IMR-90 (cell line): ENCODE measurements at regions not wholly inside any gene's neighbourhood (a gene's known extent, or its start where the extent isn't known, plus 50 kb on each side); places are given as distances from the start of the nearest gene placed in this dataset.

Source experiments
- ATAC-seq: fragments of 200-7000 bp; cut with Tn5 transposase; 2 replicates; pipeline ENCODE4 v1.9.1; 2020; ENCODE audit warnings: low read depth, mild to moderate bottlenecking, moderate library complexity
- BruUV-seq: library from RNA; stranded (reverse); fragments of 400-500 nt; replicated peaks from 2 replicates; lab custom pipeline; 2021; lab: Mats Ljungman, UMichigan
- CTCF ChIA-PET: fragments of 300-600 bp; formaldehyde crosslinking; extraction: SDS; loops from one replicate; lab custom pipeline; 2021; ENCODE audit warnings: antibody characterized with exemption; lab: Yijun Ruan, JAX
- POLR2A ChIA-PET: fragments of 300-600 bp; sonication (Branson Sonifier 250); formaldehyde crosslinking; loops from one replicate; lab custom pipeline; 2022; ENCODE audit warnings: antibody characterized with exemption; ENCODE audit not compliant: unreplicated experiment; lab: Charles Lee
- DNase-seq: peaks from one replicate; pipeline ENCODE4 v3.0.0; 2013
- H2AFZ ChIP-seq: replicated peaks from 2 replicates; pipeline ENCODE3; 2013; ENCODE audit warnings: low read length, mild to moderate bottlenecking; ENCODE audit not compliant: poor library complexity
- H2AK5ac ChIP-seq: 2 replicates; pipeline ENCODE4 v1.6.1; 2013; ENCODE audit warnings: low read depth, low read length, inconsistent platforms
- H2AK9ac ChIP-seq: replicated peaks from 2 replicates; pipeline ENCODE3; 2013; ENCODE audit warnings: mild to moderate bottlenecking, low read depth, low read length, moderate library complexity; ENCODE audit not compliant: poor library complexity
- H2BK120ac ChIP-seq: 2 replicates; pipeline ENCODE4 v1.6.1; 2013; ENCODE audit warnings: low read depth, low read length, inconsistent platforms
- H2BK15ac ChIP-seq: 3 replicates; pipeline ENCODE4 v1.6.1; 2013; ENCODE audit warnings: low read depth, low read length, inconsistent platforms
- H2BK20ac ChIP-seq: 2 replicates; pipeline ENCODE4 v1.6.1; 2013; ENCODE audit warnings: low read depth, mild to moderate bottlenecking, inconsistent platforms, low read length, moderate library complexity
- H2BK5ac ChIP-seq: 2 replicates; pipeline ENCODE4 v1.6.1; 2013; ENCODE audit warnings: mild to moderate bottlenecking, low read depth, low read length, inconsistent platforms; ENCODE audit not compliant: poor library complexity, severe bottlenecking
- H3K14ac ChIP-seq: replicated peaks from 2 replicates; pipeline ENCODE4 v1.6.1; 2013; ENCODE audit warnings: low read depth, low read length, inconsistent platforms
- H3K18ac ChIP-seq: 2 replicates; pipeline ENCODE4 v1.6.1; 2013; ENCODE audit warnings: low read depth, low read length, control low read depth
- H3K23ac ChIP-seq: 2 replicates; pipeline ENCODE4 v1.6.1; 2013; ENCODE audit warnings: low read depth, low read length, inconsistent platforms
- H3K27ac ChIP-seq: 2 replicates; pipeline ENCODE4 v1.5.1; 2013; ENCODE audit warnings: mild to moderate bottlenecking, control low read depth, low read length; ENCODE audit not compliant: insufficient read depth
- H3K27me3 ChIP-seq: 2 replicates; pipeline ENCODE4 v1.6.1; 2013; ENCODE audit warnings: low read length; ENCODE audit not compliant: control insufficient read depth, insufficient read depth
- H3K36me3 ChIP-seq: 2 replicates; pipeline ENCODE4 v1.6.1; 2013; ENCODE audit warnings: low read length, mixed read lengths; ENCODE audit not compliant: control insufficient read depth, insufficient read depth
- H3K4ac ChIP-seq: 2 replicates; pipeline ENCODE4 v1.6.1; 2013; ENCODE audit warnings: low read depth, low read length, inconsistent platforms
- H3K4me1 ChIP-seq: 2 replicates; pipeline ENCODE4 v1.6.1; 2013; ENCODE audit warnings: low read length, mixed read lengths; ENCODE audit not compliant: control insufficient read depth, insufficient read depth
- H3K4me2 ChIP-seq: 2 replicates; pipeline ENCODE4 v1.6.1; 2013; ENCODE audit warnings: low read depth, mild to moderate bottlenecking, control low read depth, low read length, moderate library complexity
- H3K4me3 ChIP-seq: 2 replicates; pipeline ENCODE4 v1.5.1; 2013; ENCODE audit warnings: low read depth, mild to moderate bottlenecking, control low read depth, low read length, moderate library complexity; ENCODE audit not compliant: insufficient read depth
- H3K56ac ChIP-seq: 2 replicates; pipeline ENCODE4 v1.6.1; 2013; ENCODE audit warnings: low read length, inconsistent platforms; ENCODE audit not compliant: insufficient read depth; ENCODE audit errors: extremely low read depth
- H3K79me1 ChIP-seq, 2 experiments: 2 replicates each; pipeline ENCODE4 v1.6.1; 2013; ENCODE audit warnings: low read length in 2 of 2, inconsistent platforms in 1 of 2, low read depth in 1 of 2
- H3K9ac ChIP-seq: 2 replicates; pipeline ENCODE4 v1.6.1; 2013; ENCODE audit warnings: low read depth, low read length, control low read depth
- H3K9me1 ChIP-seq: 2 replicates; pipeline ENCODE4 v1.6.1; 2013; ENCODE audit warnings: low read length, inconsistent platforms; ENCODE audit not compliant: insufficient read depth
- H3K9me3 ChIP-seq: 2 replicates; pipeline ENCODE4 v1.6.1; 2013; ENCODE audit warnings: low read length; ENCODE audit not compliant: control insufficient read depth, insufficient read depth
- H4K20me1 ChIP-seq: 2 replicates; pipeline ENCODE4 v1.6.1; 2013; ENCODE audit warnings: low read length, inconsistent platforms; ENCODE audit not compliant: insufficient read depth
- H4K5ac ChIP-seq: 2 replicates; pipeline ENCODE4 v1.6.1; 2013; ENCODE audit warnings: mild to moderate bottlenecking, low read depth, low read length, control low read depth
- H4K8ac ChIP-seq, 2 experiments: 2 replicates each; pipeline ENCODE4 v1.6.1; 2013; ENCODE audit warnings: low read depth in 2 of 2, low read length in 2 of 2, control low read depth in 1 of 2, inconsistent platforms in 1 of 2
- H4K91ac ChIP-seq: 2 replicates; pipeline ENCODE4 v1.6.1; 2013; ENCODE audit warnings: low read depth, low read length, inconsistent platforms; ENCODE audit not compliant: insufficient read depth
- BHLHE40 ChIP-seq: fragments of 150-350 bp; IDR thresholded peaks from 2 replicates; pipeline ENCODE4 v1.6.1; 2016; ENCODE audit warnings: mild to moderate bottlenecking, low read depth, low read length
- CEBPB ChIP-seq: IDR thresholded peaks from 2 replicates; pipeline ENCODE4 v1.6.1; 2012; ENCODE audit warnings: low read depth, low read length, improper control_type of control experiment
- CHD1 ChIP-seq: IDR thresholded peaks from 2 replicates; pipeline ENCODE4 v1.6.1; 2012; ENCODE audit warnings: low read depth, low read length, improper control_type of control experiment
- CTCF ChIP-seq: conservative IDR thresholded peaks from 2 replicates; pipeline ENCODE4 v1.5.1; 2012; ENCODE audit warnings: mild to moderate bottlenecking, low read depth, low read length, improper control_type of control experiment
- FOS ChIP-seq: fragments of 150-350 bp; IDR thresholded peaks from 2 replicates; pipeline ENCODE4 v1.6.1; 2016; ENCODE audit warnings: low read depth, low read length
- MAFK ChIP-seq: IDR thresholded peaks from 2 replicates; pipeline ENCODE4 v1.6.1; 2012; ENCODE audit warnings: low read depth, low read length, improper control_type of control experiment
- MAZ ChIP-seq: IDR thresholded peaks from 2 replicates; pipeline ENCODE4 v1.6.1; 2012; ENCODE audit warnings: low read depth, mild to moderate bottlenecking, low read length, improper control_type of control experiment, moderate library complexity, borderline replicate concordance
- MXI1 ChIP-seq: IDR thresholded peaks from 2 replicates; pipeline ENCODE4 v1.6.1; 2012; ENCODE audit warnings: low read depth, mild to moderate bottlenecking, low read length, moderate library complexity, borderline replicate concordance
- NFE2L2 ChIP-seq: fragments of 150-350 bp; IDR thresholded peaks from 2 replicates; pipeline ENCODE4 v1.6.1; 2016; ENCODE audit warnings: low read depth, mild to moderate bottlenecking, low read length
- POLR2A ChIP-seq: IDR thresholded peaks from 2 replicates; pipeline ENCODE4 v1.6.1; 2012; ENCODE audit warnings: mild to moderate bottlenecking, low read depth, low read length
- RAD21 ChIP-seq: IDR thresholded peaks from 2 replicates; pipeline ENCODE4 v1.6.1; 2012; ENCODE audit warnings: low read length, improper control_type of control experiment
- RCOR1 ChIP-seq: IDR thresholded peaks from 2 replicates; pipeline ENCODE4 v1.6.1; 2012; ENCODE audit warnings: mild to moderate bottlenecking, low read length, improper control_type of control experiment; ENCODE audit not compliant: insufficient replicate concordance
- RFX5 ChIP-seq: IDR thresholded peaks from 2 replicates; pipeline ENCODE4 v1.8.0; 2012; ENCODE audit warnings: low read depth, mild to moderate bottlenecking, low read length, moderate library complexity
- SMC3 ChIP-seq: fragments of 150-350 bp; IDR thresholded peaks from 2 replicates; pipeline ENCODE4 v1.6.1; 2016; ENCODE audit warnings: low read depth, mild to moderate bottlenecking, antibody characterized with exemption, low read length, moderate library complexity
- USF2 ChIP-seq: fragments of 150-350 bp; IDR thresholded peaks from 2 replicates; pipeline ENCODE4 v1.6.1; 2017; ENCODE audit warnings: mild to moderate bottlenecking, antibody characterized with exemption, low read length, low read depth
- WGBS, 2 experiments: methylation state at CpG; one replicate each; pipeline versions ENCODE4 v1.1.5 to v1.1.7; 2013; ENCODE audit warnings: missing lambda C conversion rate in 2 of 2; ENCODE audit not compliant: insufficient read length in 1 of 2; ENCODE audit errors: extremely low coverage in 2 of 2; 5-methylcytosine and 5-hydroxymethylcytosine counted together
- dilution Hi-C: fragments of 300-500 bp; cut with HindIII; formaldehyde crosslinking; loops from one replicate; pipeline ENCODE4 v1.14.3; 2018; ENCODE audit warnings: low sequenced_read_pairs; ENCODE audit not compliant: unreplicated experiment
- in situ Hi-C: fragments of 300-500 bp; cut with MboI; formaldehyde crosslinking; loops from 3 replicates; pipeline ENCODE4 v1.14.3; 2019; ENCODE audit warnings: low sequenced_read_pairs, inconsistent platforms, mixed read lengths
- intact Hi-C: fragments of 100-400 bp; cut with micrococcal nuclease; formaldehyde crosslinking; loops from 2 replicates; pipeline ENCODE4 v1.10.0; 2022

GRCh38 chr6:148650941-148651505 lies 95.8 kb upstream of the UST start:
- no peak overlapping the region for H2BK15ac ChIP-seq
- H3K14ac ChIP-seq: no peak overlapping the region
- H3K4me3 ChIP-seq: no peak overlapping the region
- no peak overlapping the region for H3K23ac ChIP-seq
- H3K9me1 ChIP-seq: no peaks in the 10 kb centered on the region
- no peak overlapping the region for H3K18ac ChIP-seq
- H3K27me3 ChIP-seq: no peaks in the 10 kb centered on the region; the same call in 1 of the 2 replicates
- no peak overlapping the region for H2AK5ac ChIP-seq
- H3K4ac ChIP-seq: no peak overlapping the region
- H4K91ac ChIP-seq: no peak overlapping the region
- H2BK120ac ChIP-seq: no peak overlapping the region
- ATAC-seq: no peak
- no CpG with 5 or more reads among the region's 2 CpGs for WGBS, 2 experiments
- ChIA-PET CTCF (interaction anchor here (0.6 kb wide), 1 partner anchor 554 kb away, joined by 3 read pairs; no protein-coding TSS in a partner anchor), POLR2A (interaction anchor here (0.6 kb wide), 1 partner anchor 52 kb away, joined by 3 read pairs; no protein-coding TSS in a partner anchor)
- intact Hi-C loops: no loop called here
- dilution Hi-C loops: no loop called here
- no peaks in the 10 kb centered on the region for H3K4me1 ChIP-seq
- H3K36me3 ChIP-seq: no peaks in the 10 kb centered on the region
- no peak overlapping the region for H3K27ac ChIP-seq
- H2BK5ac ChIP-seq: no peak overlapping the region
- no TSS peak for BruUV-seq
- in situ Hi-C loops: no loop called here
- no peak overlapping the region for H2AK9ac ChIP-seq
- H4K8ac ChIP-seq: no peak overlapping the region
- no peaks in the 10 kb centered on the region for H3K79me1 ChIP-seq
- H3K4me2 ChIP-seq: no peak overlapping the region
- H3K56ac ChIP-seq: no peak overlapping the region
- no peak overlapping the region for H3K9ac ChIP-seq
- peaks cover 18% of the 10 kb centered on the region for H3K9me3 ChIP-seq
- H2BK20ac ChIP-seq: no peak overlapping the region
- no peaks in the 10 kb centered on the region for H4K20me1 ChIP-seq
- no peak overlapping the region for H4K5ac ChIP-seq
- DNase-seq: no peak
- TF ChIP-seq NFE2L2 (no peak), RCOR1 (no peak), MXI1 (no peak), CTCF (no peak), RFX5 (no peak), SMC3 (no peak), USF2 (no peak), FOS (no peak), POLR2A (no peak), CHD1 (no peak), MAFK (no peak), CEBPB (no peak), BHLHE40 (no peak), MAZ (no peak), RAD21 (no peak)
- no peak overlapping the region for H2AFZ ChIP-seq
